Esophagus squamous epithelium (tissue), 4 donors: ENCODE measurements at regions not wholly inside any gene's neighbourhood (a gene's known extent, or its start where the extent isn't known, plus 50 kb on each side); places are given as distances from the start of the nearest gene placed in this dataset.

Experiments
- CTCF ChIP-seq, 6 experiments: fragments of 450-650 bp in 4 of 6; fragments of 200-600 bp in 2 of 6; sonication (generic) in 2 of 6; IDR thresholded peaks; one replicate each; pipeline ENCODE4 v1.5.1; 2016 to 2019; ENCODE audit warnings: antibody characterized with exemption in 6 of 6, mild to moderate bottlenecking in 4 of 6, moderate library complexity in 4 of 6
- POLR2A ChIP-seq, 4 donors: fragments of 450-650 bp; IDR thresholded peaks; one replicate each; pipeline ENCODE4 v1.6.1; 2017; ENCODE audit warnings: antibody characterized with exemption in 4 of 4, mild to moderate bottlenecking in 4 of 4, moderate library complexity in 3 of 4

- no peak for TF ChIP-seq CTCF (IDR thresholded peaks at IDR 0.05)
- no peak for TF ChIP-seq POLR2A (IDR thresholded peaks at IDR 0.05)
These were observed 839.9 kb downstream of the KCNT2 start for GRCh38 chr1:195768377-195768776.
